HEK293T (cell line): ENCODE measurements at regions not wholly inside any gene's neighbourhood (a gene's known extent, or its start where the extent isn't known, plus 50 kb on each side); places are given as distances from the start of the nearest gene placed in this dataset.

ENCODE experiments used
- ARNT ChIP-seq: fragments of 450-650 bp; IDR thresholded peaks from 2 replicates; pipeline ENCODE4 v1.6.1; 2017; ENCODE audit warnings: mild to moderate bottlenecking
- BHLHE40 ChIP-seq: fragments of 450-650 bp; IDR thresholded peaks from 2 replicates; pipeline ENCODE4 v1.6.1; 2016; ENCODE audit warnings: mild to moderate bottlenecking, moderate library complexity, borderline replicate concordance
- CTBP1 ChIP-seq: fragments of 450-650 bp; IDR thresholded peaks from 2 replicates; pipeline ENCODE4 v1.6.1; 2016; ENCODE audit warnings: borderline replicate concordance
- FOXA1 ChIP-seq: fragments of 450-650 bp; IDR thresholded peaks from 2 replicates; pipeline ENCODE4 v1.6.1; 2016; ENCODE audit warnings: mild to moderate bottlenecking
- FOXK2 ChIP-seq: fragments of 450-650 bp; IDR thresholded peaks from 2 replicates; pipeline ENCODE4 v1.6.1; 2016; ENCODE audit warnings: mild to moderate bottlenecking
- FOXM1 ChIP-seq: fragments of 450-650 bp; IDR thresholded peaks from 2 replicates; pipeline ENCODE4 v1.6.1; 2017; ENCODE audit warnings: mild to moderate bottlenecking, borderline replicate concordance
- HDGF ChIP-seq: fragments of 450-650 bp; IDR thresholded peaks from 2 replicates; pipeline ENCODE4 v1.6.1; 2017; ENCODE audit warnings: antibody characterized with exemption, borderline replicate concordance
- L3MBTL2 ChIP-seq: fragments of 450-650 bp; conservative IDR thresholded peaks from 2 replicates; pipeline ENCODE4 v1.6.1; 2016; ENCODE audit warnings: mild to moderate bottlenecking
- NFRKB ChIP-seq: fragments of 450-650 bp; IDR thresholded peaks from 2 replicates; pipeline ENCODE4 v1.6.1; 2016; ENCODE audit warnings: mild to moderate bottlenecking, moderate library complexity
- SP1 ChIP-seq: fragments of 450-650 bp; IDR thresholded peaks from 2 replicates; pipeline ENCODE4 v1.6.1; 2017
- SUZ12 ChIP-seq: fragments of 450-650 bp; IDR thresholded peaks from 2 replicates; pipeline ENCODE4 v1.6.1; 2016; ENCODE audit warnings: mild to moderate bottlenecking
- TARDBP ChIP-seq: fragments of 450-650 bp; IDR thresholded peaks from 2 replicates; pipeline ENCODE4 v1.6.1; 2016
- ZNF384 ChIP-seq: fragments of 450-650 bp; IDR thresholded peaks from 2 replicates; pipeline ENCODE4 v1.6.1; 2016

DNA sequence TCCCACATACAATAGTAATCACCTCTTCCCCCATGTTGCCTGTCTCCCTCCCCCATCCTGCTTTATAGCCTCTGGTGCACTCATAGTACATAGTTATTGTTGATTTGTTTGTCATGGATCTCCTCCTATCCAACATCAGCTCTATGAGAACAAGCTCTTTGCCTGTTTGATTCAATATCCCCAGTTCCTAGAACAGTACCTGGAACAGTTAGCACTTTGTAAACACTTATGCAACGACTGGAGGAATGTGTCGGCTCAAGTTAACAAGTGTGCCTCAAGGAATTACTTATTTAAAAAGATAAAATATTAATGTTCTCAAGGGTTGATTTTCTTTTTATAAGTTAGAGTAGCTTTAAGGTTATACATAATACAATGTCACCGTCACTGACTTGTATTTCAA, 271.6 kb upstream of the KAZN start:
- TF ChIP-seq FOXK2 (no peak), SP1 (no peak), SUZ12 (no peak), FOXM1 (no peak), FOXA1 (no peak), TARDBP (no peak), ZNF384 (no peak), BHLHE40 (no peak), L3MBTL2 (no peak), CTBP1 (no peak), HDGF (no peak), ARNT (no peak), NFRKB (no peak)
